DND-41 (cell line): ENCODE measurements at regions not wholly inside any gene's neighbourhood (a gene's known extent, or its start where the extent isn't known, plus 50 kb on each side); places are given as distances from the start of the nearest gene placed in this dataset.

Experiments used
- EZH2 ChIP-seq: IDR thresholded peaks from 3 replicates; pipeline ENCODE4 v1.6.1; 2012; ENCODE audit warnings: borderline replicate concordance, low read depth, mild to moderate bottlenecking, moderate library complexity, low read length, inconsistent platforms; ENCODE audit not compliant: severe bottlenecking
- TF ChIP-seq, protein P1 (sequence below): IDR thresholded peaks from 2 replicates; pipeline ENCODE4 v1.5.1; 2012; ENCODE audit warnings: borderline replicate concordance, low read length, moderate library complexity, mild to moderate bottlenecking; ENCODE audit not compliant: poor library complexity, severe bottlenecking; ENCODE audit errors: extremely low read depth

- TF ChIP-seq, protein P1, sequence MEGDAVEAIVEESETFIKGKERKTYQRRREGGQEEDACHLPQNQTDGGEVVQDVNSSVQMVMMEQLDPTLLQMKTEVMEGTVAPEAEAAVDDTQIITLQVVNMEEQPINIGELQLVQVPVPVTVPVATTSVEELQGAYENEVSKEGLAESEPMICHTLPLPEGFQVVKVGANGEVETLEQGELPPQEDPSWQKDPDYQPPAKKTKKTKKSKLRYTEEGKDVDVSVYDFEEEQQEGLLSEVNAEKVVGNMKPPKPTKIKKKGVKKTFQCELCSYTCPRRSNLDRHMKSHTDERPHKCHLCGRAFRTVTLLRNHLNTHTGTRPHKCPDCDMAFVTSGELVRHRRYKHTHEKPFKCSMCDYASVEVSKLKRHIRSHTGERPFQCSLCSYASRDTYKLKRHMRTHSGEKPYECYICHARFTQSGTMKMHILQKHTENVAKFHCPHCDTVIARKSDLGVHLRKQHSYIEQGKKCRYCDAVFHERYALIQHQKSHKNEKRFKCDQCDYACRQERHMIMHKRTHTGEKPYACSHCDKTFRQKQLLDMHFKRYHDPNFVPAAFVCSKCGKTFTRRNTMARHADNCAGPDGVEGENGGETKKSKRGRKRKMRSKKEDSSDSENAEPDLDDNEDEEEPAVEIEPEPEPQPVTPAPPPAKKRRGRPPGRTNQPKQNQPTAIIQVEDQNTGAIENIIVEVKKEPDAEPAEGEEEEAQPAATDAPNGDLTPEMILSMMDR = no peak
- TF ChIP-seq EZH2 = no peak
Measured at GRCh38 chr3:74479915-74480314, 134.5 kb downstream of the CNTN3 start.
